ENCODE measurements at regions not wholly inside any gene's neighbourhood (a gene's known extent, or its start where the extent isn't known, plus 50 kb on each side); places are given as distances from the start of the nearest gene placed in this dataset.

DNA sequence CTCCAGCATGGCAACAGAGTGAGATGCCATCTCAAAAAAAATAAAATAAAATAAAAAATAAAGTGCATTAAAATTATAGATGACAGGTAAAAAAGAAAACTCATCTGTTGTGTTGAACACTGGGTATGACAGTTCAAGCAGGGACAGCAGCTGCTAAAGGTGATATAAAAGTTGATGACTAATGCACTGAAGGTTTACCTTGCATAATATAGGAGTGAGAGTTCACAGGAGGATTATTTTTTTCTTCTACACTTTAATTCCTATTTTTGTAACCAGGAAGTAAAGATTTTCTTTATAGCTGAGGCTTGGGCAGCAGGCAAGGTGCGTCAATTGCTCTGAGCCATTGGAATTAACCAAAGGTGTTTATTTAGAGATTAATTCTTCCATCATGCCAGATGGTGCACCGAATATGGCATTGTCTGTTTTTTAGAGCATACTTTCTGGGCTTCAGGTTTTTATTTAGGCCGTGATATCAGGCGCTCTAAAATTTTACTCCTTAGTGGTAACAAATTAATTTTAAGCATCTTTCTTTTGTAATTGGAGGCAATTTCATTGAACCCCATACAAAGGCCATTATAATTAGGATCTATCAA lies 337.0 kb upstream of the SLC10A2 start:
- no peak for DNase-seq

DNA sequence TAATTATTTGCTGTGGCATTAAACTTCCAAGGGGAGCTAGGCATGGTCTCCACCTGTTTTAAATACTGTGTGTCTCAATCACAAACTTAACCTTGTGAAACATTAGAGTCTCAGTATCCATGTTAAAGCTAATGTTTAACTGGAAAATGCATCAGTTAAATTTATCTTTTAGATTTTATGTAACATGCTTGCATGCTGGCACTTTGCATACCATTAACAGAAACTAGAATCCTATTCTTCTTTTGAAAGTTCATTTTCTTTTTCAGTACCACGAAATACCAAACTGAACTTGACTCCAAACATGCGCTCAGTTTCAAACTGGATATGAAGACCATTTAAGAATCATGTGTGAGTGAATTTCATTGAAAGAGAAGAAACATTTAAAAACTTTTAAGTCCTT lies 328.9 kb upstream of the SLC10A2 start:
- DNase-seq, result no peak

- no peak for DNase-seq
Measured at GRCh38 chr13:103394618-103395017, 328.4 kb upstream of the SLC10A2 start.

DNA sequence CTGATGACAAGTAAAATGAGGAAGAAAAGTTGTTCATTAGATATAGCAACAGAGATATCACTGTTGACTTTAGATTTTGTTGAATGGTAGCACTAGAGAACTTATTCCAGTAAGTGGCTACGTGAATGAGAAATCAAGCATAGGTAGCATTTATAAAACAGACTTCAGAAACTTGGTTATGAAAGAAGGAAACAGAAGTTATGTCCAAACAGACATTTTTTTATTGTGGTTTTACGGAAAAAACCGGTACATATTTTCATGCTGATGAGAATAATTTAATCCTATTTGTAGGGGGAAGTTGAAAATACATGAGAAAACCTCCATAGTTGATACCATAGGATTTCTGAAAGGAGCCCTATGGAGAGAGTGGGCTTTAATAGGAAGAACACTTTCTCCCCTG lies 325.7 kb upstream of the SLC10A2 start:
- DNase-seq, result no peak

- DNase-seq, result no peak
Measured at GRCh38 chr13:103388839-103389238, 322.6 kb upstream of the SLC10A2 start.

DNA sequence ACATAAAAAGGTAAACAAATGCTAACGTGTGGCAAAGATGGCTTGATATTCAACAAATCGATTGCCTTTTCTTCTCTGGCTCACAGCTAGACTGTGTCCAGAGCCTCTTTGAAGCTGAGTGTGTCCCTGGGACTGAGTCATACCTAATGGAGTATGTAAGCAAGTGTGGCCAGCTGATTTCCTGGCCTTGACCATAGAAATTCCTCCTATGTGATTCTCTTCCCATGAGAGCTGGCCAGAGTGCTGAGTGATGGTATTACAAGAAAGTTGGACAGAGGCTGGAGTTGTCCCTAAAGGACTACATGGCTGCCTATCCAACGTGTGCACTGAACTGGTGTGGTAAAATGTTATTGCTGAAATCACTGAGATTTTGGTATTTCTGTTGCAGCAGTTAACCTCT lies 320.1 kb upstream of the SLC10A2 start:
- no peak for DNase-seq

DNA sequence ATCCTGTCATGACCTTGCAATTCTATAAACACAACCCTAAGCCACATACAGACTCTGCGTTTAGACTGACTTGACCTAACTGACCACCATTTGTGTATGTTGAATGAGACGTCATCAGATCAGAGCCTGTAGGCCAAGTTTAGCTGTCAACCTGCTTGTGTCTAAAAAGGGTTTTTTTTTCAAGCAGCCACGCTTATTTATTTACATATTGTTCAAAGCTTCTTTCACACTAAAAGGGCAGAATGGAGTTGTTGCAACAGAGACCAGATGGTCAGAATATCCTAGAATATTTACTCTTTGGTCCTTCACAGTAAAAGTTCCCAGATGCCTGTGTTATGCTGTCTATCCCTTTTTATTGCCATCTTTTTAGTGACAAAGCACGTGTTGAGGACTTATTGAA lies 307.7 kb upstream of the SLC10A2 start:
- no peak for DNase-seq

DNA sequence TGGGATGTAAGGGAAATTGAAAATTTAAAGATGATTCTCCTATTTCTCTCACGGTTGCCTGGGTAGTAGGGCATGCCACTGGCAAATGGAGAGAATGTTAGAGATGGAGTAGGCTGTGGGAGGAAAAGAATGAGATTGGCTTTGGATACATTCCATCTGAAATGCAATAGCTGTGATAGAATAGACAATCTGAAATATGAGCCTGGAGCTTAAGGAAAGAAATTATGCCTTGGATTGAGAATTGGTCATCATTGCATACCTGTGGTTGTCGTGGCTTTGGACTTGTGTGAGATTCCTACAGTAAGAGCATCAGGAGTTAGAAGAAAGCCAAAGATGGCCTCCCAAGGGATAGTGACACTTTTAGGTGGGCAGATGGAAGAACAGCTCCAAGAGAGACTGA lies 305.1 kb upstream of the SLC10A2 start:
- no peak for DNase-seq

DNA sequence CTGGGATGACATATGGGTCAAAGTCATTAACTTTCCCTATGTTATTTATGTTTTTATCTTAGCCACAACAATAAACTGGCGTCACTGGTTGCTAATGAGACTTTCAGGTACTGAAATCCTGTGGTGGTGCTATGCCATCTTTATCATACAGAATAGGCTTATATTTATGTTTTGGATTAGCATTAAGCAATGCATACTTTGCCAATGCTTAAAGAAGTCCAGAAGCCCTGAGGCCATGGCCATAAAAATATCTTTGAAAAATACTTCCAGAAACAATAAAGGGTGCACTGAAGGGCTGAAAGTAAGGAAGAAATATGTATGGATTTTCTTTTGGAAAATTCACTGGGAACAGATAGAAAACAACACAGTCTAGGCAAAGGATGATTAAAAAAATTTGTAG lies 304.6 kb upstream of the SLC10A2 start:
- no peak for DNase-seq

- no peak for DNase-seq
Measured at GRCh38 chr13:103358255-103358932, 292.2 kb upstream of the SLC10A2 start.

DNA sequence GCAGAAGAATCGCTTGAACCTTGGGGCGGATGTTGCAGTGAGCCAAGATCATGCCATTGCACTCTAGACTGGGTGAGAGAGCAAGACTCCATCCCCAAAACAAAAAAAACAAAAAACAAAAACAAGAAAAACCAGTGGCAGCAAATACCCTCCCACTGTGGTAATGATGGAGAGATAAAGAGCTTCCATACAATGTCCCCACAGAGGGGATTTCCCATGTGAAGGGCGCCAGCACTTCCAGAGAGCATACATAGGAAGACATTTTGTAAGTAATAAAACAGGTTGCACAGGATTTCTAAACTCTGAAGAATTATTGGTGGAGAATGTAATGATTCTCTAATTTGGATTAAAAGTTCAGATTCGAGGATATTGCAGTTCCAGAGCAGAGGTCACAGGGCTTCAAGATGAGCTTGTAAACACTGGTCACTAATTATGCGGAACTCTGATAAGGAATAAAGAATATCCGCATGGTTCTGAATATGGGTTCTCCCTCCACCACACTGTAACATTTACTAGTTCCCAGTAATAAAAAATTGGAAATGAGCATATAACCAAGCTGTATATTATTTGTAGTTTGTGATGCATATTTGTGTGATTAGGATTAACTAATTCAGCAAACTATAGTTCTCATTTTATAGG lies 290.1 kb upstream of the SLC10A2 start:
- no peak for DNase-seq

GRCh38 chr13:103354171-103354570 lies 288.0 kb upstream of the SLC10A2 start:
- no peak for DNase-seq

DNA sequence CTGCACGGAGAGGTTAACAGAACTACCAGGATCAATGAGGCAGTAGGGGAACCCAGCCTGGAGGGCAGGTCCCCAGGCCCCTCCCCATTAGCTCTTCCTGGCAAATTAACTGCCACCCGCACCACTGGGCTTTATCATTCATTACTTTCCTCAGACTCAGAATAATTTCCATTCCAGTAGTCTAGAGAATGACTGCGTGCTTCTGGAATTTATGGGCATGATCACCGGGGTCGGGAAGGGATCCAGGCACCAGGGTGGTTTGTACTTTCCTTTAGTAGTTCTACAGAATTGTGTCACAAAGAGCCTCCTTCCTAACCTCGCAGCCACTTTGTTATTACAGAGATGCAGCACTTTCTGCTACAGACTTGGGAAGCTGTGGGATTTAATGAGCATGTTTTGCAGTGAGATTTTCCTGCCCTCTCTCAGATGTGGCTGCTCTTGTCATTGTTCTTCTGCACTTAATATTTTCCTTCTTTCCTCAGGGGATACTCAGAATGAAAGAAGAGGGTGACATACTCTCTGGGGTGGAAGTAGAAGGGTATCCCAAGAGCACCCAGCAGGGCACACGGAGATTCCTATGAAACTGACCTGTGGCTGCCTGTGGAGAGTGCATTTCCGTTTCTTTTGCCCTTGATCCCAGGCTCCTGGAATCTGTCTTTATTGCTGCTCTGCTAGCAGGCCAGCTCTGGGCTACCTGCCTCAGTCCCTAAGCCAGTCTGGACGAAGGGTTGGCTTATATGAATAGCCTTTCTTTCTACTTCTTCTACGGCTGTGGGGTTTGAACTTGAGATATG lies 285.0 kb upstream of the SLC10A2 start:
- no peak for DNase-seq

DNA sequence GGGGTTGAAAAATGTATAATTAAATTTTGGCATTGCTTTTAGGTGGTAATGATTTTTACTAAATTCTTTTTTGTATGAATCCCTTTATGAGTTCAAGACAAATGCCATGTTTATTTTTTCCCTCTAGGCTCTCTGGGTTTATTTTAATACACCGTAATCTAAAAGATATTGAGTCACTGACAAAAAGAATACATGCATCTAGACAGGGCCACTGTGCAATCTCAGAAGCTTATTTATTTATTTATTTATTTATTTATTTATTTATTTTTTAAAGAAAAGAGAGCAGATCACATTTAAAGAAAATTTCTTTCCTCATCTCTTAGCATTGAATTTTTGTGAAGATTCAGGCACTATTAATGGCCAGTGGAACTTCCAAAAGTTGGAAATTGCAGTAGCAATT lies 283.9 kb upstream of the SLC10A2 start:
- DNase-seq, result no peak

GRCh38 chr13:103349211-103349980 lies 283.2 kb upstream of the SLC10A2 start:
- DNase-seq, result no peak

- DNase-seq, result no peak
Measured at GRCh38 chr13:103335241-103335640, 269.0 kb upstream of the SLC10A2 start.

GRCh38 chr13:103331924-103332323 lies 265.7 kb upstream of the SLC10A2 start:
- DNase-seq, result no peak

GRCh38 chr13:103328899-103329298 lies 262.7 kb upstream of the SLC10A2 start:
- no peak for DNase-seq

GRCh38 chr13:103326326-103326725 lies 260.1 kb upstream of the SLC10A2 start:
- DNase-seq, result no peak

- DNase-seq, result no peak
Measured at GRCh38 chr13:103325672-103326071, 259.5 kb upstream of the SLC10A2 start.

- no peak for DNase-seq
Measured at GRCh38 chr13:103324641-103325040, 258.4 kb upstream of the SLC10A2 start.

GRCh38 chr13:103315711-103316110 lies 249.5 kb upstream of the SLC10A2 start:
- no peak for DNase-seq

DNA sequence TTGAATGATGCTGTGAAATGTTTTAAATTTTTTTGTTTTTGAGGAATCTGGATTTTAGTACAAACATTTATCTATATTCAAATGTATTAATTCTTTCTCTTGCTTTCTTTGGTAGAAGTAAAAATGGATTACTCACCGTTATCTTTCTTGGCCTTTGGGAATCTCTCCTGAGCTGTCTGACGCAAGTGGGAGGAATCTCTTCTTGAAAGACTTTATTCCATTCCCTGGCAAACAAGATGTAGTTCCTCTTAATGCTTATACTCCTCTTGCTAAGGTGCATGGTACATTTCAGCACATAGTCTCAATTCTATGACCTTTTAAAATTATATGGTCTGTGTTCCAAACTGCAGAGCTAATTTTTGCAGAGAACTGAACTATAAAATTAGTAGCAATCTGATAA lies 246.2 kb upstream of the SLC10A2 start:
- no peak for DNase-seq

Data from activated naive CD4-positive, alpha-beta T cell treated with anti-CD3 and anti-CD28 coated beads, Interleukin-2, amount 50 U/mL, for 16 hours (primary cell).